Embryonic facial prominence (tissue), 1 donor: ENCODE measurements at regions not wholly inside any gene's neighbourhood (a gene's known extent, or its start where the extent isn't known, plus 50 kb on each side); places are given as distances from the start of the nearest gene placed in this dataset.
"Not testable (repeated sequence)": the region's sequence is repeated elsewhere in the genome, so short reads cannot be mapped to it uniquely, and the experiment has no call there.

Source experiments
- DNase-seq: peaks from one replicate; pipeline ENCODE4 v3.0.0-alpha.2; 2016; ENCODE audit errors: extremely low spot score

DNA sequence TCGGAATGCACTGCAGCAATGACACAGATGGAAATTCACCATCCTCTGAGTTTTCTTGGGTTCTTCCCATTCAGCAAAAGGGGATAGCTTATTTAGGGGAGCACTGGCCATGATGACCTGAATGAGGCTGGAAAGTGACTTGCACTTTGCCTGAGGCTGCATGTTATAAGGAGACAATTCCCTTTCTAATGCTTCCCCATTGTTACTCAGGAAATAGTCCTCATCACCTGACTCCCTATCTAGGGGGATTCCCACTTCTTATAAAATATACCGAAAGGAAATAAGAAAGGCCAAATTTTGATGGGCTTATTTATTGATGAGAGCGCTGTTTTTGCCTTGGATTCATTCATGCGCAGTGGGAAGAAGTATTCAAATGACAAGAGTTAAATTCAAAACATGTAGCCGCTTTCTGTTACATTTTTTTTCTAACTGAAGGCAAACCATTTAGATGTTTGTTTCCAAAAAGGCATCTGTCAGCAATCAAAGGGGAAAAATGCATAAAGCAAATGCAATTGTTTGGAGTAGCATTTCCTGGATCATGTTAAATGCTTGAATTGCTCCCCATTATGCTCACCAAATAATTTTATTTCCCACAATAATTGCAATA lies 220.3 kb upstream of the NFIA start:
- DNase-seq: no peak

GRCh38 chr1:60859111-60859510 lies 223.2 kb upstream of the NFIA start:
- no peak for DNase-seq

- DNase-seq: no peak
Observed at GRCh38 chr1:60857851-60858250, 224.5 kb upstream of the NFIA start.

- DNase-seq: no peak
Observed at GRCh38 chr1:60850084-60850483, 232.3 kb upstream of the NFIA start.

DNA sequence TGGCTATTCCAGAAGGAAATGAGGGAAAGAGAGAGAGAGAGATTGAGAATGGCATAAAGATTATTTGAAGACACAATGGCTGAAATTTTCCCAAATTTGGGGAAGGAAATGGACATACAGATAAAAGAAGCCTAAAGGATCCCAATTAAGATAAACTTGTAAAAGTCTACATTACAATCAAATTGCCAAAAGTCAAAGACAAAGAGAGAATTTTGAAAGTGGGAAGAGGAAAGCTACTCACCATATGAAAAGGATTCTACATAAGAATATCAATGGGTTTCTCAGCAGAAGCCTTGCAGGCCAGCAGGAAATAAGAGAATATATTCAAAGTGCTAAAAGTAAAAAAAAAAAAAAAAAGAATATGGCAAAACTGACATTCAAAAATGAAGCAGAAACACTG lies 233.0 kb upstream of the NFIA start:
- DNase-seq: no peak

- no peak for DNase-seq
Observed at GRCh38 chr1:60848583-60849188, 233.7 kb upstream of the NFIA start.

- no peak for DNase-seq
Observed at GRCh38 chr1:60847855-60848582, 234.3 kb upstream of the NFIA start.

DNA sequence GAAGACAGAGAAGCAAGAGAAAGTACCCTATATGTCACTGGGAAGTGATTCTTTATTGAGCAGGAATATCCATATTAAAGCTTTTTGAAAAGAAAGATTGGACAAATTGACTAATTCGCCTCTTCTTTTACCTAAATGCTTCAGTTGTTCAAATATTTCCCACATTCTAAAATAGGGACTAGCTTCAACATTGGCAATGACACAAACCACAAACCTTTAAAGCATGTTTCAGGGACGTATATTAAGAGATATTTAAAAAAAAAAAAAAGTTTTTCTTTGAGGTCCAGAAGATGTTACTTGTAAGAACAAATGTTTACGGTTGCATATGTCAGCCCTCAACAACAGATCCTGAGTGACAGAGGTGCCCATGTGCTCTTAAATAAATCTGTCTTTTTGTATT lies 235.0 kb upstream of the NFIA start:
- DNase-seq: no peak

DNA sequence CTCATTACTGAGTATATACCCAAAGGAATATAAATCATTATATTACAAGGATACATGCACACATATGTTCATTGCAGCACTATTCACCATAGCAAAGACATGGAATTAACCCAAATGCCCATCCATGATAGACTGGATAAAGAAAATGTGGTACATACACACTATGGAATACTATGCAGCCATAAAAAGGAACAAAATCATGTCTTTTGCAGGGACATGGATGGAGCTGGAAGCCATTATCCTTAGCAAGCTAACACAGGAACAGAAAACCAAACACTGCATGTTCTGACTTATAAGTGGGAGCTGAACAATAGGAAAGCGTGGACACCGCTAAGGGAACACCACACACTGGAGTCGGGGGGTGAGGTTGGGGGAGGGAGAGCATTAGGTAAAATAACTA lies 236.7 kb upstream of the NFIA start:
- not testable (repeated sequence) for DNase-seq

DNA sequence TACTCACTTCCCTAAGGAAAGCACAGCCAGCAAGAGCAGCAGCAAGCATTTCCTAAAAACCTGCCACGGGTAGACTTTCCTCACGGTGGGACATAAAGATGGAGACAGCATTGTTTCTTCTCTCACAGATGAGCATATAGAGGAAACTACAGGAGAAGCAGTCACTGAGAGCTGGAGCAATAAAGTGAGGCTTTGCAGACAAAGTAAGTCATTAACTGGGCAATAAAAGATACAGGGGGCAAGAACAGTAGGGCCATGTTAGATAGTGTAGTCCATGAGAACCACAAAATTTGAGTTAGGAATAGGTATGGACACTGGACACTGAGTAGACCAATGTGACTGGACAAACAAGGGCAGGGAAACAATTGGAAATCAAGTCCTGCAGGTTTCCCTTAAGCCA lies 240.1 kb upstream of the NFIA start:
- no peak for DNase-seq

GRCh38 chr1:60841116-60842046 lies 241.0 kb upstream of the NFIA start:
- DNase-seq: no peak

- DNase-seq: not testable (repeated sequence)
Observed at GRCh38 chr1:60840476-60840875, 241.9 kb upstream of the NFIA start.

DNA sequence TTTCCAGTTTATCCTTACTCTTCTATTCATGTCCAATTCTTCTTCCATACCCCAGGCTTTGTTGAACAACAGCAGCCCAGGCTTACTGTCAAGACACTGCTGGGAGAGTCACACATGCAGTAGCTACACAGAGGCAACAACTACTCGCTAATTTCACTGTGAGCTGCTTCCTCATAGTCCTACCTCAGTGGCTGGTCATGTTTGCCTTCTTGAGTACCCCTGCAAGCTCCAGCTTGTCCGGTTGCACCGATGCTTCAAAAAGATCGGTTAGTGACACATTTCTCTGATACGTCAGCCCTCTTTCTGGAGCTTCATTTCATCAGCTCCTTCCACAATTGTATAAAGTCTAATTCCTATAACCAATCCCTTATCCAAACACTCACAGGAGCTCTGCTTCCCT lies 246.7 kb upstream of the NFIA start:
- DNase-seq: no peak

GRCh38 chr1:60833173-60833572 lies 249.2 kb upstream of the NFIA start:
- DNase-seq: no peak

GRCh38 chr1:60832367-60832766 lies 250.0 kb upstream of the NFIA start:
- DNase-seq: no peak

GRCh38 chr1:60831780-60832179 lies 250.6 kb upstream of the NFIA start:
- no peak for DNase-seq

DNA sequence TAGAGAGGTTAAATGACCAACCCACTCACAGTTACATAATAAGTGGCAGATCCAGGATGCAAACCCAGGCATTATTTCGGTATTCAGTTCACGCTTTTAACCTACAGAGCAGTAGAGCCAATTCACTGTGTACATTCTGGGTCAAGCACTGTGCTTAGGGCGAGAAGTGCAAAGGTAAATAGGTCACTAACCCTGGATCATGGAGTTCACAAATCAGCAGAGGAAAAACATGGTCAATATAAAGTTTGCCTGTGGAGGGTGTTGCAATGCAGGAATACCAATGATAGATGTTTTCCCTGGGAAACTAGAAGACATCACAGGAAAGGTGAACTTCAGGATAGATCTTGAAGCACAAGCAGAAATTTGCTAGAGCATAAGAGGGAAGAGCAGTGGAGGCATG lies 253.4 kb upstream of the NFIA start:
- no peak for DNase-seq

DNA sequence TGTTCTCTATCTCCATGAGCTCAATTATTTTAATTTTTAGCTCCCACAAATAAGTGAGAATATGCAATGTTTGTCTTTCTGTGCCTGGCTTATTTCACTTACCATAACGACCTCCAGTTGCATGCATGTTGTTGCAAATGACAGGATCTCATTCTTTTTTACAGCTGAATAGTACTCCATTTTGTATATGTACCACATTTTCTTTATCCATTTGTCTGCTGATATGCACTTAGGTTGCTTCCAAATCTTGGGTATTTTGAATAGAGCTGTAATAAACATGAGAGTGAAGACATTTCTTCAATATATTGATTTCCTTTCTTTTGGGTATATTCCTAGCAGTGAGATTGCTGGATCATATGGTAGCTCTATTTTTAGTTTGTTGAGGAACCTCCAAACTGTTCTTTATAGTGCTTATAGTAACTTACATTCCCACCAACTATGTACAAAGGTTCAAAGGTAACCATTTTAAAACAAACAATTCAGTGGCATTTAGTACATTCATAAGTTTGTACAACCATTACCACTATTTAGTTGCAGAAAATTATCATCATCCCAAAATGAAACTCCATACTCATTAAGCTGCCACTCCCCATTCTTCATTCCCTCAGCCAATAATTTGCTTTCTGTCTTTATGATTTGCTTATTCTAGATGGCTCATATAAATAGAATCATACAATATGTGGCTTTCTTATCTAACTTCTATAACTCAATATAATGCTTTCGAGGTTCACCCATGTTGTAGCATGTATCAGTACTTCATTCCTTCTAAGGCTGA lies 255.9 kb upstream of the NFIA start:
- DNase-seq: no peak

GRCh38 chr1:60825593-60825992 lies 256.8 kb upstream of the NFIA start:
- no peak for DNase-seq

DNA sequence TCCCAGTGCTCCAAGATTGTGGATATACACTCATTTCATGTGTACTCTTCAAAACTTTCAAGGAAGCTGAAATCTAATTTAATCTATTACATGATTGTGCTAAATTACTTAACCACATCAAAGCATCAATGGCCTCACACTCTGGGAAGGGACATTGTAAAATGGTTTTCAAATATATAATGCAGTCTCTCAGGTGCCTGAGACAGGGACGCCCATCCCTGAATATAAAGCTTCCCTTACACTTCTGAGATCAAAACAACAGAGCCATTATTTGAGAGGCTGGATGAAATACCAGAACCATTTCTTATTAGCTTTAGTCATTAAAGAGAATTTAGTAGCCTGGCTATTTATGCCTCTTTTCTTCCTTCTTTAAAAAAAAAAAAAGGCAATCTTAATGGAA lies 259.2 kb upstream of the NFIA start:
- DNase-seq: no peak

GRCh38 chr1:60822252-60822651 lies 260.1 kb upstream of the NFIA start:
- no peak for DNase-seq
